ENCODE measurements at regions not wholly inside any gene's neighbourhood (a gene's known extent, or its start where the extent isn't known, plus 50 kb on each side); places are given as distances from the start of the nearest gene placed in this dataset.

DNA sequence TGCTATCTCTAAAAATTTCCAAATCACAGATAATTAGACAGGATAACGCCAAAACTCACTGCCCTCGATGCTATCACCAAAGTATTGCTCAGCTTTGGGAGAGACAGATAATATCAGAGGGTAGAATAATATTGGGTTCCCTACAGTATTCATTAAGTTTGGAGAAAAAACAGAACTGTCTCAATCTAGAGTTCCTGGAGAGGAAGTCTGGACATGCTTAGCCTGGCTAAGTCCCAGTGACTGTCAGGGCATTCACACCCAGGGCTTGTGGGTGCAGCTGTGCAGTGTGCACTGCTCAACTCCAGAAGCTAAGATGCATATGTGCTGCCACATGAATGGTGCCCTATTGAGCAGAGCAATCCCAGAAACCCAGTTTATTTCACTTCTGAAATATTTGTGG is 459.6 kb upstream of the DPH6 start:
- H3K4me1 ChIP-seq (ENCODE audit: control insufficient read depth, insufficient read depth, low read length): no peaks in the 10 kb centered on the region
- FAIRE-seq (no peak), ATAC-seq (no peak), DNase-seq (ENCODE audit: low read depth, low spot score) (no peak)
- in situ Hi-C loops (cut with MboI) (no loop called here), intact Hi-C loops (cut with micrococcal nuclease; ENCODE audit: unreplicated experiment) (no loop called here)
- H4K20me1 ChIP-seq (ENCODE audit: control insufficient read depth, insufficient read depth): no peaks in the 10 kb centered on the region
- H3K36me3 ChIP-seq (ENCODE audit: control insufficient read depth in 2 of 2, insufficient read depth in 2 of 2, low read length in 1 of 2): no peaks in the 10 kb centered on the region
- H3K79me2 ChIP-seq (ENCODE audit: control insufficient read depth, insufficient read depth, low read length): no peaks in the 10 kb centered on the region
- no peak overlapping the region for H3K27ac ChIP-seq (ENCODE audit: control insufficient read depth, insufficient read depth)
- H3K9ac ChIP-seq (ENCODE audit: control insufficient read depth, insufficient read depth, low read length): no peak overlapping the region
- BruUV-seq (replicated peaks): no TSS peak
- no peak overlapping the region for H3K4me3 ChIP-seq
- RAD21 ChIA-PET (ENCODE audit: unreplicated experiment): no interaction called here
- H3K4me2 ChIP-seq (ENCODE audit: control insufficient read depth, insufficient read depth): no peak overlapping the region
- 38% methylated on average over 2 of the region's 2 CpGs for WGBS (ENCODE audit: insufficient coverage, insufficient replicate concordance, low lambda C conversion rate, missing lambda C conversion rate)
- SMC1A ChIA-PET (ENCODE audit: uncharacterized antibody, unreplicated experiment): interaction anchor here (0.9 kb wide), 1 partner anchor 14 kb away, joined by 3 read pairs; no protein-coding TSS in a partner anchor
- no peaks in the 10 kb centered on the region for H3K27me3 ChIP-seq (replicated peaks in 1 of 2; ENCODE audit: control insufficient read depth in 2 of 2, insufficient read depth in 2 of 2, low read length in 1 of 2)
- POLR2A ChIA-PET: no interaction called here
- H3K9me3 ChIP-seq (replicated peaks; ENCODE audit: control insufficient read depth, insufficient read depth, low read length): peaks cover 2% of the 10 kb centered on the region; the same call in 1 of the 3 replicates
- no peak overlapping the region for H2AFZ ChIP-seq (ENCODE audit: control insufficient read depth, low read depth, low read length)
- CTCF ChIA-PET: interaction anchor here (0.9 kb wide), 2 partner anchors 12 to 30 kb away, joined by 3 read pairs; no protein-coding TSS in a partner anchor
- no peak for TF ChIP-seq BCL11A (IDR thresholded peaks at IDR 0.05; ENCODE audit: low read depth, low read length)
- no peak for TF ChIP-seq NFYB (IDR thresholded peaks at IDR 0.05; ENCODE audit: insufficient read depth, low read depth, low read length)
- no peak for TF ChIP-seq RFX5 (IDR thresholded peaks at IDR 0.05; ENCODE audit: low read depth, low read length)
- TF ChIP-seq SRF (IDR thresholded peaks at IDR 0.05; ENCODE audit: low read depth in 2 of 2, low read length in 2 of 2): no peak
- no peak for TF ChIP-seq TAF1 (IDR thresholded peaks at IDR 0.05; ENCODE audit: borderline replicate concordance, low read depth, low read length)
- no peak for TF ChIP-seq YBX1 (IDR thresholded peaks at IDR 0.05)
- TF ChIP-seq JUNB (IDR thresholded peaks at IDR 0.05): no peak
- TF ChIP-seq RBBP5 (conservative IDR thresholded peaks at IDR 0.05): no peak
- no peak for TF ChIP-seq CHD4 (IDR thresholded peaks at IDR 0.05)
- no peak for TF ChIP-seq STAT3 (IDR thresholded peaks at IDR 0.05; ENCODE audit: low read depth, low read length)
- TF ChIP-seq NFIC (IDR thresholded peaks at IDR 0.05; ENCODE audit: low read depth, low read length): no peak
- no peak for TF ChIP-seq CHD2 (IDR thresholded peaks at IDR 0.05; ENCODE audit: borderline replicate concordance, low read depth, low read length)
- no peak for TF ChIP-seq SUZ12 (IDR thresholded peaks at IDR 0.05; ENCODE audit: unreplicated experiment)
- TF ChIP-seq SMC3 (IDR thresholded peaks at IDR 0.05; ENCODE audit: borderline replicate concordance, low read length): no peak
- TF ChIP-seq, protein P1, sequence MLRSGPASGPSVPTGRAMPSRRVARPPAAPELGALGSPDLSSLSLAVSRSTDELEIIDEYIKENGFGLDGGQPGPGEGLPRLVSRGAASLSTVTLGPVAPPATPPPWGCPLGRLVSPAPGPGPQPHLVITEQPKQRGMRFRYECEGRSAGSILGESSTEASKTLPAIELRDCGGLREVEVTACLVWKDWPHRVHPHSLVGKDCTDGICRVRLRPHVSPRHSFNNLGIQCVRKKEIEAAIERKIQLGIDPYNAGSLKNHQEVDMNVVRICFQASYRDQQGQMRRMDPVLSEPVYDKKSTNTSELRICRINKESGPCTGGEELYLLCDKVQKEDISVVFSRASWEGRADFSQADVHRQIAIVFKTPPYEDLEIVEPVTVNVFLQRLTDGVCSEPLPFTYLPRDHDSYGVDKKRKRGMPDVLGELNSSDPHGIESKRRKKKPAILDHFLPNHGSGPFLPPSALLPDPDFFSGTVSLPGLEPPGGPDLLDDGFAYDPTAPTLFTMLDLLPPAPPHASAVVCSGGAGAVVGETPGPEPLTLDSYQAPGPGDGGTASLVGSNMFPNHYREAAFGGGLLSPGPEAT (IDR thresholded peaks at IDR 0.05; ENCODE audit: low read depth): no peak
- TF ChIP-seq, protein P2, sequence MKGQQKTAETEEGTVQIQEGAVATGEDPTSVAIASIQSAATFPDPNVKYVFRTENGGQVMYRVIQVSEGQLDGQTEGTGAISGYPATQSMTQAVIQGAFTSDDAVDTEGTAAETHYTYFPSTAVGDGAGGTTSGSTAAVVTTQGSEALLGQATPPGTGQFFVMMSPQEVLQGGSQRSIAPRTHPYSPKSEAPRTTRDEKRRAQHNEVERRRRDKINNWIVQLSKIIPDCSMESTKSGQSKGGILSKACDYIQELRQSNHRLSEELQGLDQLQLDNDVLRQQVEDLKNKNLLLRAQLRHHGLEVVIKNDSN (IDR thresholded peaks at IDR 0.05; ENCODE audit: borderline replicate concordance, extremely low read length, insufficient read depth, low read depth, low read length): no peak

Measured in GM12878 (cell line).